Upper lobe of right lung (tissue), 1 donor: ENCODE measurements at regions not wholly inside any gene's neighbourhood (a gene's known extent, or its start where the extent isn't known, plus 50 kb on each side); places are given as distances from the start of the nearest gene placed in this dataset.

Source experiments
- ATAC-seq: fragments of 200-7000 bp; cut with Tn5 transposase; one replicate; pipeline ENCODE4 v1.9.1; 2020; ENCODE audit warnings: mild to moderate bottlenecking, moderate library complexity
- DNase-seq: peaks from one replicate; pipeline ENCODE4 v3.0.0-alpha.2; 2020
- H3K27ac ChIP-seq: fragments of 200-600 bp; one replicate; pipeline ENCODE4 v1.8.0; 2022
- H3K27me3 ChIP-seq: fragments of 200-600 bp; one replicate; pipeline ENCODE4 v1.8.0; 2022; ENCODE audit warnings: mild to moderate bottlenecking
- H3K36me3 ChIP-seq: fragments of 200-600 bp; one replicate; pipeline ENCODE4 v1.8.0; 2022
- H3K4me1 ChIP-seq: fragments of 200-600 bp; one replicate; pipeline ENCODE4 v1.8.0; 2022
- H3K4me3 ChIP-seq: fragments of 200-600 bp; one replicate; pipeline ENCODE4 v1.8.0; 2022; ENCODE audit warnings: mild to moderate bottlenecking
- H3K9me3 ChIP-seq: fragments of 200-600 bp; one replicate; pipeline ENCODE4 v1.8.0; 2022
- CTCF ChIP-seq: fragments of 200-600 bp; IDR thresholded peaks from one replicate; pipeline ENCODE4 v1.8.0; 2022; ENCODE audit warnings: antibody characterized with exemption
- intact Hi-C: fragments of 100-400 bp; cut with DNase I; formaldehyde crosslinking; loops from one replicate; pipeline ENCODE4 v1.11.0; 2022
- donor health status: DM: no; HTN: yes; CAD: no; lungs with severe emphysema.

DNA sequence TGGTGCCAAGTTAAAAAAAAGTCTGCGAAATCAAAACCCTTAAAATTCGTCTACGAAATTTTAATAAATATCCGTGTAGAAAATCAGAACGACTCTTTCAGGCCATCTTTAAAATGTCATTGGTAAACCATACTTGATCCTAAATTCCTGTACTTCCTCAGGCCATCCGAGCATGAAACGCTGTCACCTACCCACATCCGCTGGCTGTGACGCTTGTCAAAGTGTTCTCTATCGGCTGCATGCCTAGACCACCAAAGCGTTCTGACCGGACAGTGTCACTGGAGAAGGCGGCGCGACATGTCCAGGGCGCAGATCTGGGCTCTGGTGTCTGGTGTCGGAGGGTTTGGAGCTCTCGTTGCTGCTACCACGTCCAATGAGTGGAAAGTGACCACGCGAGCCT is 119.0 kb upstream of the CLDN10 start:
- H3K36me3 ChIP-seq, result no peaks in the 10 kb centered on the region
- DNase-seq (no peak), ATAC-seq (no peak)
- no peaks in the 10 kb centered on the region for H3K27me3 ChIP-seq
- H3K4me1 ChIP-seq, result no peaks in the 10 kb centered on the region
- no peak overlapping the region for H3K4me3 ChIP-seq
- H3K27ac ChIP-seq, result no peak overlapping the region
- no peak for TF ChIP-seq CTCF
- intact Hi-C loops, result no loop called here
- H3K9me3 ChIP-seq, result no peaks in the 10 kb centered on the region

DNA sequence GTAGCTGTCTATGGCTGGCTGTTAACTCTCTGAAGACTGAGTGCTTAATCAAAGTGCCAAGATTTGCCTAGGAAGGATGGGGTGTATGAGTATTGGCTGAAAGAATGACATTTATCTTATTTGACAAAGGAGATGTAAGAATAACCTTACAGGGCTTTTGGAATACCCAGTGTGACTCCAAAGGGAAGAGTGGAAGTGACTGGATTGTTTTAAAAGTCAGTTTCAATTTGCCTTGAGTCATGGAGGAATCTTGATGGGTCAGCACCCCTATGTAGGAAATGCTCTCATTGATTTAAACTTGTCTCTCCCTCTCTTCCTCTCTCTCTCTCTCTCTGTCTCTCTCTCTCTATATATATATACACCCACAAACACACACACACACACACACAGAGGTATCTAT is 118.4 kb upstream of the CLDN10 start:
- ATAC-seq, result no peak
- Histone ChIP-seq H3K4me3 (no peak overlapping the region), H3K27me3 (no peaks in the 10 kb centered on the region), H3K36me3 (no peaks in the 10 kb centered on the region), H3K9me3 (no peaks in the 10 kb centered on the region), H3K4me1 (no peaks in the 10 kb centered on the region), H3K27ac (no peak overlapping the region)
- TF ChIP-seq CTCF, result no peak
- no peak for DNase-seq
- intact Hi-C loops, result no loop called here

- H3K27ac ChIP-seq, result no peak overlapping the region
- H3K36me3 ChIP-seq, result no peaks in the 10 kb centered on the region
- H3K4me3 ChIP-seq, result no peak overlapping the region
- no peak for DNase-seq
- H3K9me3 ChIP-seq, result no peaks in the 10 kb centered on the region
- H3K4me1 ChIP-seq, result no peaks in the 10 kb centered on the region
- no peaks in the 10 kb centered on the region for H3K27me3 ChIP-seq
- TF ChIP-seq CTCF, result no peak
- intact Hi-C loops, result no loop called here
- no peak for ATAC-seq
Measured at GRCh38 chr13:95437561-95437960, 115.0 kb upstream of the CLDN10 start.

GRCh38 chr13:95438297-95438696 is 114.2 kb upstream of the CLDN10 start:
- ATAC-seq (no peak), DNase-seq (no peak)
- H3K36me3 ChIP-seq, result no peaks in the 10 kb centered on the region
- H3K27me3 ChIP-seq, result no peaks in the 10 kb centered on the region
- no peak overlapping the region for H3K27ac ChIP-seq
- no peaks in the 10 kb centered on the region for H3K4me1 ChIP-seq
- no peaks in the 10 kb centered on the region for H3K9me3 ChIP-seq
- TF ChIP-seq CTCF, result no peak
- H3K4me3 ChIP-seq, result no peak overlapping the region
- intact Hi-C loops, result no loop called here

- H3K27me3 ChIP-seq, result no peaks in the 10 kb centered on the region
- DNase-seq (no peak), ATAC-seq (no peak)
- no peak overlapping the region for H3K4me3 ChIP-seq
- intact Hi-C loops, result no loop called here
- no peak for TF ChIP-seq CTCF
- H3K4me1 ChIP-seq, result no peaks in the 10 kb centered on the region
- H3K36me3 ChIP-seq, result no peaks in the 10 kb centered on the region
- H3K27ac ChIP-seq, result no peak overlapping the region
- H3K9me3 ChIP-seq, result no peaks in the 10 kb centered on the region
Measured at GRCh38 chr13:95440441-95441088, 112.0 kb upstream of the CLDN10 start.

DNA sequence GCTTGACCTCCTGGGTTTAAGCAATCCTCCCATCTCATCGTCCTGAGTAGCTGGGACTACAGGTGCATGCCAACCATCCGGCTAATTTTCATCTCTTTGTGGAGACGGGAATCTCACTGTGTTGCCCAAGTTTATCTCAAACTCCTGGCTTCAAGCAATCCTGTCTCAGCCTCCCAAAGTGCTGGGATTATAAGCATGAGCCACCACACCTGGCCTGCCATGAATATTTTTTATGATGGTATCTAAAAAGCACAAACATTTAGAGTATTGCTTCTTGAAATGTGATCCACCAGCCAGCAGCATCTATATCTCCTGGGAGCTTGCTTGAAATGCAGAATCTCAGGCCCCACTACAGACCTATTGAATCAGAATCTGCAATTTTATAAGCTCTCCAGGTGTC is 111.2 kb upstream of the CLDN10 start:
- no peaks in the 10 kb centered on the region for H3K4me1 ChIP-seq
- H3K4me3 ChIP-seq, result no peak overlapping the region
- no peaks in the 10 kb centered on the region for H3K9me3 ChIP-seq
- H3K27ac ChIP-seq, result no peak overlapping the region
- no peaks in the 10 kb centered on the region for H3K36me3 ChIP-seq
- no peak for DNase-seq
- TF ChIP-seq CTCF, result no peak
- no peaks in the 10 kb centered on the region for H3K27me3 ChIP-seq
- ATAC-seq, result no peak
- intact Hi-C loops, result no loop called here
